Panc1 (cell line): ENCODE measurements at regions not wholly inside any gene's neighbourhood (a gene's known extent, or its start where the extent isn't known, plus 50 kb on each side); places are given as distances from the start of the nearest gene placed in this dataset.

ENCODE experiments used
- CTCF ChIP-seq: fragments of 450-650 bp; IDR thresholded peaks from 2 replicates; pipeline ENCODE4 v1.5.1; 2017; ENCODE audit warnings: mild to moderate bottlenecking
- POLR2AphosphoS5 ChIP-seq: IDR thresholded peaks from 2 replicates; pipeline ENCODE4 v1.6.1; 2012; ENCODE audit warnings: mild to moderate bottlenecking, low read depth, low read length, moderate library complexity
- SIN3A ChIP-seq: IDR thresholded peaks from 2 replicates; pipeline ENCODE4 v1.6.1; 2012; ENCODE audit warnings: low read depth, mild to moderate bottlenecking, low read length, moderate library complexity, borderline replicate concordance; ENCODE audit not compliant: insufficient read depth

GRCh38 chr3:16119887-16120286, 54.6 kb upstream of the GALNT15 start:
- no peak for TF ChIP-seq CTCF
- TF ChIP-seq SIN3A = no peak
- TF ChIP-seq POLR2AphosphoS5 = no peak
